ENCODE measurements at regions not wholly inside any gene's neighbourhood (a gene's known extent, or its start where the extent isn't known, plus 50 kb on each side); places are given as distances from the start of the nearest gene placed in this dataset.
"Not testable (repeated sequence)": the region's sequence is repeated elsewhere in the genome, so short reads cannot be mapped to it uniquely, and the experiment has no call there.

DNA sequence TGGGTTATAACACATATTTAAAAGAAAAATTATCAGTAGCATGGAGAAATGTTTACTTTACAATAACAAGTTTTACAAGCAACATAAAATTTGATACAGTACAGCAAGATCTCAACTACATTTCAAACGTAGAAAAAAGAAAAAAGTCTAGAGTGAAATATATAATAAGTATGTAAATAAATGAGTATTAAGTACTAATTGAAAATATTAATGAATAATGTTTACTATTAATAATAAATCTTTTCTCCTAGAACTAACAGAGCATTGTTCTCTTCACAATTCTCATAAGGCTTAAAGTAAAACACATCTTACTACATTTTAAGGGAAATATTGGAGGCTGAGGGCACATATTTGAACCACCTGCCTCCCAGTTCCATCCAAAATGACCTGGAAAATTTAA lies 72.1 kb downstream of the TMEM212 start:
- no peak for DNase-seq
- H3K4me3 ChIP-seq (ENCODE audit: low read length): no peak overlapping the region
- H3K27me3 ChIP-seq (ENCODE audit: control insufficient read depth, insufficient read depth): no peaks in the 10 kb centered on the region
- intact Hi-C loops (cut with DNase I): no loop called here
- peaks cover 1% of the 10 kb centered on the region for H3K9me3 ChIP-seq (ENCODE audit: control insufficient read depth, low read length)
- no peak overlapping the region for H3K27ac ChIP-seq (ENCODE audit: low read length)
- no peak for ATAC-seq
- H3K4me1 ChIP-seq (ENCODE audit: control insufficient read depth, insufficient read depth, low read length): no peaks in the 10 kb centered on the region
- 63% methylated on average over 1 of the region's 1 CpG for WGBS

DNA sequence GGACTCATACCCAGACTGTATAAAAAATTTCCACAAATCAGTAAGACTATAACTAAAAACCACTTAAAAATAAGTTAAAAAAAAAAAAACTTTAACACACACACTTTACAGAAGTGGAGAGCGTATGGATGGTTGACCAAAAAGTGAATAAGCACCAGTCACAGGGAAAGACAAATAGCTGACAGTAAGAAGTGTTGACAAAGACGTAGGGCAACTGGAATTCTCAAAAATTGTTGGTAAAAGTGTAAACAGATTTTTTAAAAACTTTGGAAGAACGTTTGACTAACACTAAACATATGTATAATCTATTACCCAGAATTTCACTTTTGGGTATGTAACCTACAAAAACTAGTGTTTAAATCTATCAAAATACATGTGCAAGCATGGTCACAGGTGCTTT lies 73.7 kb downstream of the TMEM212 start:
- ATAC-seq (no peak), DNase-seq (no peak)
- intact Hi-C loops (cut with DNase I): no loop called here
- WGBS: 89% methylated on average over 3 of the region's 3 CpGs
- H3K4me3 ChIP-seq (ENCODE audit: low read length): no peak overlapping the region
- H3K27me3 ChIP-seq (ENCODE audit: control insufficient read depth, insufficient read depth): no peaks in the 10 kb centered on the region
- H3K9me3 ChIP-seq (ENCODE audit: control insufficient read depth, low read length): peaks cover 3% of the 10 kb centered on the region
- no peaks in the 10 kb centered on the region for H3K4me1 ChIP-seq (ENCODE audit: control insufficient read depth, insufficient read depth, low read length)
- no peak overlapping the region for H3K27ac ChIP-seq (ENCODE audit: low read length)

DNA sequence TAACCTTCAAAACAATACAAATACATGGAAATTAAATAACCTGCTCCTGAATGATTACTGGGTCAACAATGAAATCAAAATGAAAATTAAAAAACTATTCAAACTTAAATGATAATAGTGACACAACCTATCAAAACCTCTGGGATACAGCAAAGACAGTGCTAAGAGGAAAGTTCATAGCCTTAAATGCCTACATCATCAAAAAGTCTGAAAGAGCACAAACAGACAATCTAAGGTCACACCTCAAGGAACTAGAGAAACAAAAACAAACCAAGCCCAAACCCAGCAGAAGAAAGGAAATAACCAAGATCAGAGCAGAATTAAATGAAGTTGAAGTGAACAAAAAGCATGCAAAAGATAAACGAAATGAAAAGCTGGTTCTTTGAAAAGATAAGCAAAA lies 79.5 kb downstream of the TMEM212 start:
- ATAC-seq; H3K4me3 ChIP-seq (ENCODE audit: low read length); H3K27ac ChIP-seq (ENCODE audit: low read length); H3K4me1 ChIP-seq (ENCODE audit: control insufficient read depth, insufficient read depth, low read length); H3K27me3 ChIP-seq (ENCODE audit: control insufficient read depth, insufficient read depth); DNase-seq; intact Hi-C loops (cut with DNase I); H3K9me3 ChIP-seq (ENCODE audit: control insufficient read depth, low read length): not testable (repeated sequence)
- WGBS: 72% methylated on average over 1 of the region's 1 CpG

DNA sequence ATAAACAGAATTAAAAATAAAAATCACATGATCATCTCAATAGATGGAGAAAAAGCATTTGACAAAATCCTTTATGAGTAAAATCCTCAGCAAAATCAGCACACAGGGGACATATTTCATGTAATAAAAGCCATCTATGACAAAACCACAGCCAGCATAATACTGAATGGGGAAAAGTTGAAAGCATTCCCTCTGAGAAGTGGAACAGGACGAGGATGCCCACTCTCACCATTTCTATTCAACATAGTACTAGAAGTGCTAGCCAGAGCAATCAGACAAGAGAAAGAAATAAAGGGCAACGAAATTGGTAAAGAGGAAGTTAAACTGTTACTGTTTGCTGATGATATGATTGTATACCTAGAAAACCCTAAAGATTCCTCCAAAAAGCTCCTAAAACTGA lies 80.5 kb downstream of the TMEM212 start:
- H3K27ac ChIP-seq (ENCODE audit: low read length); H3K27me3 ChIP-seq (ENCODE audit: control insufficient read depth, insufficient read depth); H3K9me3 ChIP-seq (ENCODE audit: control insufficient read depth, low read length); DNase-seq; H3K4me3 ChIP-seq (ENCODE audit: low read length); H3K4me1 ChIP-seq (ENCODE audit: control insufficient read depth, insufficient read depth, low read length); intact Hi-C loops (cut with DNase I); ATAC-seq: not testable (repeated sequence)
- 81% methylated on average over 2 of the region's 2 CpGs for WGBS

DNA sequence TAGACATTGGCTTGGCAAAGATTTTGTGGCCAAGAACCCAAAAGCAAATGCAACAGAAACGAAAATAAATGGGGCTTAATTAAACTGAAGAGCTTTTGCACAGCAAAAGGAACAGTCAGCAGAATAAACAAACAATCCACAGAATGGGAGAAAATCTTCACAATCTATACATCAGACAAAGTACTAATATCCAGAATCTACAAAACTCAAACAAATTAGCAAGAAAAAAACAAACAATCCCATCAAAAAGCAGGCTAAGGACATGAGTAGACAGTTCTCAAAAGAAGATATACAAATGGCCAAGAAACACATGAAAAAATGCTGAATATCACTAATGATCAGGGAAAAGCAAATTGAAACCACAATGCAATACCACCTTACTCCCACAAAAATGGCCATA lies 81.7 kb downstream of the TMEM212 start:
- ATAC-seq; H3K4me1 ChIP-seq (ENCODE audit: control insufficient read depth, insufficient read depth, low read length); H3K9me3 ChIP-seq (ENCODE audit: control insufficient read depth, low read length); DNase-seq; H3K27ac ChIP-seq (ENCODE audit: low read length); intact Hi-C loops (cut with DNase I); H3K27me3 ChIP-seq (ENCODE audit: control insufficient read depth, insufficient read depth); H3K4me3 ChIP-seq (ENCODE audit: low read length): not testable (repeated sequence)
- whole genome bisulfite sequencing: 85% methylated on average over 1 of the region's 1 CpG

DNA sequence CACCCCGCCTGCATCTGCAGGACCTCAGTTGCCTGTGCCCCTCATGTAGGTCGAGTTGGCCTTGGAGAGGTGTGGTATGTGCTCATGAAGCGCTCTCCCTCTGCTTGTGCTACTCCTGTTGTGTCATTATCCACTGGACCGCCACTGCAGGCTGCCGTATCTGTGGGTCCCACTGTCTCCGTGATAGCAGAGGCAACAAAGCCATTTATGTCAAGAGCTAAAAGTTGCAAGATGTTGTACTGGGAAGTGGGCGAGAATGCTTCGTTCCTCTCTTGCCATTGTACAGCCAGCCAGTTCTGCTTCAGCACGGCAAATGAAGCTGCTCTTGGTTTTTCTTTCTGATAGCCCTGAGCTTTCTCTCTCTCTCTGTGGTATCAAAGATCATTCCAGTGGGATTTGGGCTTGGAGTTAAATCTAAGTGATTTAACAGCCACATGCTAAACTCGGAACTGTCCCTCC lies 89.0 kb downstream of the TMEM212 start:
- WGBS: 62% methylated on average over 10 of the region's 10 CpGs
- no peaks in the 10 kb centered on the region for H3K9me3 ChIP-seq (ENCODE audit: control insufficient read depth, low read length)
- ATAC-seq (no peak), DNase-seq (peak in 1 of 3 donors; percentile 39)
- no peaks in the 10 kb centered on the region for H3K4me1 ChIP-seq (ENCODE audit: control insufficient read depth, insufficient read depth, low read length)
- H3K4me3 ChIP-seq (ENCODE audit: low read length): no peak overlapping the region
- H3K27me3 ChIP-seq (ENCODE audit: control insufficient read depth, insufficient read depth): no peaks in the 10 kb centered on the region
- intact Hi-C loops (cut with DNase I): no loop called here
- no peak overlapping the region for H3K27ac ChIP-seq (ENCODE audit: low read length)

DNA sequence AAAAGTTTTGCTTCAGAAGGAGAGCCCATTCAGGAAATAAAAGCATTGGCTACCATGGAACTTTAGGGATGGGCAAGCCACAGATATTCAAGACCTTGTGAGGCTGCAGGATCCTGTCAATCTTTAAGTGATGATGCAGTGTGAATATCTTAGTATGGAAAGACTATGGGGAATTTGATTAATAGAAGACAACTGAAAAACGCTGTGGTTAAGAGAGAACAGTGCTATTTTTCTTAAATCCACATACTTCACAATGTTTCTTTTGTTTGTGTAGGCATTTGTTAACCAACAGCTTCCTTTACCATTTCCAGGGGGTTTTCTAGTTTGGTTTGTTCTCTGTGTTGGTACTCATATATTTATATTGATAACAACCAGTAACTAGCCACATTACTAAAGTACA lies 90.3 kb downstream of the TMEM212 start:
- DNase-seq (no peak), ATAC-seq (no peak)
- H3K9me3 ChIP-seq (ENCODE audit: control insufficient read depth, low read length): no peaks in the 10 kb centered on the region
- H3K4me3 ChIP-seq (ENCODE audit: low read length): no peak overlapping the region
- intact Hi-C loops (cut with DNase I): no loop called here
- H3K4me1 ChIP-seq (ENCODE audit: control insufficient read depth, insufficient read depth, low read length): no peaks in the 10 kb centered on the region
- no peak overlapping the region for H3K27ac ChIP-seq (ENCODE audit: low read length)
- H3K27me3 ChIP-seq (ENCODE audit: control insufficient read depth, insufficient read depth): no peaks in the 10 kb centered on the region
- WGBS: 83% methylated on average over 1 of the region's 1 CpG

DNA sequence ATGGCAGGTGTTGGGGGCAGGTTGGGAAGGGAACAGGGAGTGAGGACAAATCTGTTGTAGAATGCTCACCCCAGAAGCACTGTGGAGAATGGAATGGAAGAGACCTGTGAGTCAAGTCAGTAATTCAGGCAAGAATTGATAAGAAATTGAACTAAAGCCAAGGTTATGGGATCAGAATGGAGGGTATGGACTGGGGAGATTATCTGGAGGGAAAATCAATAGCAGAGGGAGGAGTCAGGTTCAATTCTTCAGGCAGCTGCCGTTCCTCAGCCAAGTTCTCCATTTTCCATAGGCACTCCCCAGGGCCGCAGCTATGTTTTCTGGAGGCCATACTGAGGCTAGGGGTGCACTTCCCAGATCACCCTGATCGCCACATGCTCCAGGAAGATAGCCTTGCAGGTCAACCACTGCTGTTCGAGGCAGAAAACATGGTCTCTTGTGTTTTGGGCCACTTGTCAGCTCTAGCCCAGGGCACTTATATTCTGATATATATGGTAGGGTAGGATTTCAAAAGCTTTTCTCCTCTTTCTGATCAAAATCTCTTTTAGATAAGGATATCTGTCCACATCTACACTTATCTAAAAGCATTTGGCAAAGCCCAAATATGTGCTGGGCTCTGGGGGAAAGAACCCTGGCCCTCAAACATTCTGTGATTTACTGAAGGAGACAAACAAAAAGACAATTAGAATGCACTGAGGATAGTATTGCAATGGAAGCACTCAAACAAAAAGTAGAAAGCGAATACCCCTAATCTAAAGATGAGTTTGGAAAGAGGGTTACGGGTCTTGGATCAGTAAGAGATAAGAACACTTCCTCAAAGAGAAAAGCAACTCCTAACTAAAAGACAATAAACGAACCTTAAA lies 92.3 kb downstream of the TMEM212 start:
- Histone ChIP-seq H3K27me3 (ENCODE audit: control insufficient read depth, insufficient read depth) (no peaks in the 10 kb centered on the region), H3K4me1 (ENCODE audit: control insufficient read depth, insufficient read depth, low read length) (no peaks in the 10 kb centered on the region), H3K27ac (ENCODE audit: low read length) (no peak overlapping the region), H3K4me3 (ENCODE audit: low read length) (no peak overlapping the region), H3K9me3 (ENCODE audit: control insufficient read depth, low read length) (no peaks in the 10 kb centered on the region)
- ATAC-seq: no peak
- DNase-seq: no peak
- intact Hi-C loops (cut with DNase I): no loop called here
- 78% methylated on average over 7 of the region's 7 CpGs for WGBS

DNA sequence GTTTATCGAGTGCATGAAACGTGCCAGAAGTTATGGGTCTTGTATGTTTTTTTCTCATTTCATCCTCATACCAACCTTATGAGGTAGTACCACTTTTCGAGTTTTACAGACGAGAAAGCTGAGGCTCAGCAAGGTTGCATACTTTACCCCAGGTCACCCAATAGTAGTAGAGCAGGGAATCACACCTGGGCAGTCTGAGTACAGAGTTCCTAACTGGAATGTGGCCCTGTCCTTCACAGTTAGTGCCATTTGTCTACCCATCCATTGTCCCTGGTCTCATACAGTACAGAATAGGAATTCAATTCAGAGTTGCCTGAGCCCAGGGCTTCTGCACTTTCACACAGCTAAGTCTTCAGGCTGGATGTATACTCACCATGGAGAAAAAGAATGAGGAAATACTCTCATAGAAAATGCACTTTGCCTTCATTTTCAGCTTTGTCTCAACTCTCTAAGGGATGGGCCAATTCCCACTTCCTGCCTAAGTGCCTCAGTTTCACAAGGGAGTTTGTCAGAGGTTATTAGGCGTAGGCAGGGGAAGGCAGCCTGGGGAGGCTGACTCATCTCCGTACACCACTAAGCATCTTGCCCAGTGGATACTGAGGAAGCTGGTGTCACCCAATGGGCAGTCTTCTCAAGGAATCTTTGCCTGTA lies 93.2 kb downstream of the TMEM212 start:
- Histone ChIP-seq H3K9me3 (ENCODE audit: control insufficient read depth, low read length) (no peaks in the 10 kb centered on the region), H3K4me3 (ENCODE audit: low read length) (no peak overlapping the region), H3K4me1 (ENCODE audit: control insufficient read depth, insufficient read depth, low read length) (no peaks in the 10 kb centered on the region), H3K27me3 (ENCODE audit: control insufficient read depth, insufficient read depth) (no peaks in the 10 kb centered on the region), H3K27ac (ENCODE audit: low read length) (no peak overlapping the region)
- DNase-seq (peak in 1 of 3 donors; percentile 30), ATAC-seq (peak; percentile 59 to 63)
- 86% methylated on average over 6 of the region's 6 CpGs for WGBS
- intact Hi-C loops (cut with DNase I): no loop called here

DNA sequence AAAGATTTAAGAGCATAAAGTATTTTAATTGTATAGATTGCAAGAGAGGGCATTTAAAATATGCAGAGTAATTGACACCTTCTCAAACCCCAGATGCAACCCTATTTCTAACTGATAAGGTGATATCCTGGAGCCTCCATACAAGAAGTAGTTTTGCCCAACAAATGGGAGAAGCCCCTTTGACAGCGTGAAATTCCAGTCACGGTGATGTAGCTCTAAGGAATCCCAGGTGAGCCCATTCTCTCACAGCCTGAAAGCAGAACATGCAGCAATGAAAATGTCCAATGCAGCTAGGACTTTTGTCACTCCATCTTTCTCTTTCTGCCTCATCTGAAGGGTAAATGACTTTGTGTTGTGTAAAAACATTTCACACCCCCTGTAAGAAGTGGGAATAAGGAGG lies 96.4 kb downstream of the TMEM212 start:
- H3K9me3 ChIP-seq (ENCODE audit: control insufficient read depth, low read length): no peaks in the 10 kb centered on the region
- ATAC-seq (no peak), DNase-seq (no peak)
- no peak overlapping the region for H3K4me3 ChIP-seq (ENCODE audit: low read length)
- H3K27me3 ChIP-seq (ENCODE audit: control insufficient read depth, insufficient read depth): no peaks in the 10 kb centered on the region
- no peaks in the 10 kb centered on the region for H3K4me1 ChIP-seq (ENCODE audit: control insufficient read depth, insufficient read depth, low read length)
- intact Hi-C loops (cut with DNase I): no loop called here
- H3K27ac ChIP-seq (ENCODE audit: low read length): no peak overlapping the region
- 92% methylated on average over 2 of the region's 2 CpGs for WGBS

DNA sequence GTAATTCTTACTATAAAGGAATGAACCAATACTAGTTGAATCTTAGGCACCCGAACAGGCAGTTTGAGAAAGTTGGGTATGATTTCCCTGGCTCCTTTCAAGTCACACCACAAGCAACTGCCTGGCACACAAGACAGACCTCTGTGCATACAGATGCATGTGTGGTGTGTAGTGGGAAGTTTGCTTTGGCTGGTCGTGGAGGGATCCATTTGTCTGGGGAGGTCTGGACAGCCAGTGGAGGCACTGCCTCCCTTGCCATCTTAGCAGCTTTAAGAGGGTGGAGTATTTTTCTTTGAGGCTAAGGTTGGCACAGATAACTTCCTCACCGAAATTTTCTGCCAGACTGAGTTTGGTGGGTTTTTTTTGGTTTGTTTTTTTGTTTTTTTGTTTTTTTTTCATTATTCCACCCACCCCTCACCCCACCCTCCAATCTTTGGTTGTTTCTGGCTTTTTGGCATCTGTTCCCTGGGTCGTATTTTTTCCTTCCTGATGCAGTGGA lies 97.1 kb downstream of the TMEM212 start:
- Histone ChIP-seq H3K27ac (ENCODE audit: low read length) (no peak overlapping the region), H3K4me3 (ENCODE audit: low read length) (no peak overlapping the region), H3K27me3 (ENCODE audit: control insufficient read depth, insufficient read depth) (no peaks in the 10 kb centered on the region), H3K9me3 (ENCODE audit: control insufficient read depth, low read length) (no peaks in the 10 kb centered on the region), H3K4me1 (ENCODE audit: control insufficient read depth, insufficient read depth, low read length) (no peaks in the 10 kb centered on the region)
- DNase-seq: peak in 1 of 3 donors; percentile 23
- ATAC-seq: peak; percentile 31 to 71
- 51% methylated on average over 4 of the region's 4 CpGs for WGBS
- intact Hi-C loops (cut with DNase I): no loop called here
